H9 (cell line): ENCODE measurements at regions not wholly inside any gene's neighbourhood (a gene's known extent, or its start where the extent isn't known, plus 50 kb on each side); places are given as distances from the start of the nearest gene placed in this dataset.

ENCODE experiments used
- DNase-seq: peaks from one replicate; pipeline ENCODE4 v3.0.0-alpha.2; 2017
- H2AFZ ChIP-seq: one replicate; pipeline ENCODE4 v1.6.1; 2013; ENCODE audit warnings: mild to moderate bottlenecking, low read length, control low read depth, moderate library complexity
- H2AK5ac ChIP-seq: 2 replicates; pipeline ENCODE4 v1.6.1; 2013; ENCODE audit warnings: low read length, control low read depth, mixed read lengths; ENCODE audit not compliant: insufficient read length
- H2BK120ac ChIP-seq: one replicate; pipeline ENCODE4 v1.6.1; 2013; ENCODE audit warnings: low read depth, mild to moderate bottlenecking, low read length, control low read depth, inconsistent platforms; ENCODE audit not compliant: poor library complexity, severe bottlenecking
- H2BK12ac ChIP-seq: 2 replicates; pipeline ENCODE4 v1.6.1; 2013; ENCODE audit warnings: low read length, control low read depth, mixed read lengths, low read depth; ENCODE audit not compliant: insufficient read length
- H2BK15ac ChIP-seq: 2 replicates; pipeline ENCODE4 v1.6.1; 2013; ENCODE audit warnings: low read depth, low read length, control low read depth
- H2BK20ac ChIP-seq: one replicate; pipeline ENCODE4 v1.6.1; 2013; ENCODE audit warnings: low read depth, mild to moderate bottlenecking, low read length, control low read depth, inconsistent platforms; ENCODE audit not compliant: poor library complexity, severe bottlenecking
- H2BK5ac ChIP-seq: 2 replicates; pipeline ENCODE4 v1.6.1; 2013; ENCODE audit warnings: low read length, control low read depth, mixed read lengths; ENCODE audit not compliant: insufficient read length
- H3K14ac ChIP-seq: 2 replicates; pipeline ENCODE4 v1.6.1; 2013; ENCODE audit warnings: low read length, control low read depth; ENCODE audit not compliant: insufficient read depth
- H3K18ac ChIP-seq: 2 replicates; pipeline ENCODE4 v1.6.1; 2013; ENCODE audit warnings: low read depth, mild to moderate bottlenecking, mixed read lengths, low read length, control low read depth; ENCODE audit not compliant: insufficient read length
- H3K23ac ChIP-seq: 2 replicates; pipeline ENCODE4 v1.6.1; 2013; ENCODE audit warnings: low read length, control low read depth, mixed read lengths, low read depth; ENCODE audit not compliant: insufficient read length
- H3K23me2 ChIP-seq: 2 replicates; pipeline ENCODE4 v1.6.1; 2013; ENCODE audit warnings: low read depth, mild to moderate bottlenecking, mixed read lengths, low read length, control low read depth; ENCODE audit not compliant: insufficient read length, poor library complexity, severe bottlenecking
- H3K27ac ChIP-seq: 2 replicates; pipeline ENCODE4 v1.5.1; 2013; ENCODE audit warnings: low read length, control low read depth, mixed read lengths, low read depth; ENCODE audit not compliant: insufficient read length
- H3K27me3 ChIP-seq: 2 replicates; pipeline ENCODE4 v1.6.1; 2013; ENCODE audit warnings: low read length, control low read depth, inconsistent platforms; ENCODE audit not compliant: insufficient read depth
- H3K4ac ChIP-seq: 2 replicates; pipeline ENCODE4 v1.6.1; 2013; ENCODE audit warnings: low read depth, mild to moderate bottlenecking, control low read depth, inconsistent platforms, low read length, moderate library complexity
- H3K4me1 ChIP-seq: 2 replicates; pipeline ENCODE4 v1.6.1; 2013; ENCODE audit warnings: low read length, control low read depth, inconsistent platforms; ENCODE audit not compliant: insufficient read depth
- H3K4me2 ChIP-seq: 2 replicates; pipeline ENCODE4 v1.6.1; 2013; ENCODE audit warnings: low read length, control low read depth, mixed read lengths; ENCODE audit not compliant: insufficient read length, insufficient read depth
- H3K56ac ChIP-seq: 2 replicates; pipeline ENCODE4 v1.6.1; 2013; ENCODE audit warnings: low read depth, mild to moderate bottlenecking, mixed read lengths, low read length, control low read depth; ENCODE audit not compliant: insufficient read length
- H3K79me1 ChIP-seq: 2 replicates; pipeline ENCODE4 v1.6.1; 2013; ENCODE audit warnings: low read depth, mild to moderate bottlenecking, moderate library complexity, low read length, control low read depth, inconsistent platforms; ENCODE audit not compliant: insufficient read depth, poor library complexity, severe bottlenecking
- H3K79me2 ChIP-seq: 2 replicates; pipeline ENCODE4 v1.6.1; 2013; ENCODE audit warnings: low read length, control low read depth, inconsistent platforms; ENCODE audit not compliant: insufficient read depth
- H3K9ac ChIP-seq: 2 replicates; pipeline ENCODE4 v1.6.1; 2013; ENCODE audit warnings: low read length, control low read depth, mixed read lengths; ENCODE audit not compliant: insufficient read length; ENCODE audit errors: extremely low read depth
- H3K9me3 ChIP-seq: one replicate; pipeline ENCODE4 v1.6.1; 2013; ENCODE audit warnings: low read depth, low read length, inconsistent platforms; ENCODE audit not compliant: control insufficient read depth
- H3T11ph ChIP-seq: one replicate; pipeline ENCODE4 v1.6.1; 2013; ENCODE audit warnings: mild to moderate bottlenecking, low read length, control low read depth, inconsistent platforms
- H4K20me1 ChIP-seq: one replicate; pipeline ENCODE4 v1.6.1; 2013; ENCODE audit not compliant: control insufficient read depth, insufficient read length, insufficient read depth
- H4K5ac ChIP-seq: 2 replicates; pipeline ENCODE4 v1.6.1; 2013; ENCODE audit warnings: low read depth, mild to moderate bottlenecking, mixed read lengths, low read length, control low read depth; ENCODE audit not compliant: insufficient read length
- H4K8ac ChIP-seq: replicated peaks from 2 replicates; pipeline ENCODE4 v1.6.1; 2013; ENCODE audit warnings: low read length, control low read depth, mixed read lengths, low read depth; ENCODE audit not compliant: insufficient read length
- H4K91ac ChIP-seq: 2 replicates; pipeline ENCODE4 v1.6.1; 2013; ENCODE audit warnings: low read depth, mild to moderate bottlenecking, moderate library complexity, mixed read lengths, low read length, control low read depth; ENCODE audit not compliant: insufficient read length
- H3K27ac Mint-ChIP-seq, 3 experiments: 2 replicates in 2 of 3; 3 replicates in 1 of 3; pipeline ENCODE4 v1.8.0; 2020 to 2021; ENCODE audit warnings: mixed read lengths in 3 of 3, mild to moderate bottlenecking in 1 of 3, moderate library complexity in 1 of 3
- H3K27me3 Mint-ChIP-seq: 2 replicates; pipeline ENCODE4 v1.8.0; 2021; ENCODE audit warnings: low read depth, mild to moderate bottlenecking, moderate library complexity, mixed read lengths
- H3K36me3 Mint-ChIP-seq, 3 experiments: 2 replicates in 2 of 3; 3 replicates in 1 of 3; pipeline ENCODE4 v1.8.0; 2020 to 2021; ENCODE audit warnings: low read depth in 3 of 3, mixed read lengths in 3 of 3; ENCODE audit not compliant: insufficient read depth in 1 of 3
- H3K4me1 Mint-ChIP-seq, 2 experiments: 2 replicates each; pipeline ENCODE4 v1.8.0; 2020; ENCODE audit warnings: mixed read lengths in 2 of 2
- H3K4me3 Mint-ChIP-seq, 2 experiments: 2 replicates in 1 of 2; 3 replicates in 1 of 2; pipeline ENCODE4 v1.8.0; 2020 to 2021; ENCODE audit warnings: mild to moderate bottlenecking in 2 of 2, mixed read lengths in 2 of 2, moderate library complexity in 1 of 2
- H3K9me3 Mint-ChIP-seq, 2 experiments: 2 replicates in 1 of 2; 3 replicates in 1 of 2; pipeline ENCODE4 v1.8.0; 2020; ENCODE audit warnings: mild to moderate bottlenecking in 2 of 2, mixed read lengths in 2 of 2, moderate library complexity in 1 of 2
- CTCF ChIP-seq: fragments of 200-600 bp; sonication (generic); conservative IDR thresholded peaks from 3 replicates; pipeline ENCODE4 v1.8.0; 2021; ENCODE audit warnings: antibody characterized with exemption, mild to moderate bottlenecking

- no peaks in the 10 kb centered on the region for H3K23me2 ChIP-seq
- H3K36me3 Mint-ChIP-seq = 0 out of 7 replicates have a peak, but pooled peaks cover 0 to 4% (median 2%) of the 10 kb centered on the region in 3 experiments
- H2BK5ac ChIP-seq = no peak overlapping the region
- no peak overlapping the region for H4K5ac ChIP-seq
- H3K4ac ChIP-seq = no peak overlapping the region
- no peaks in the 10 kb centered on the region for H4K20me1 ChIP-seq
- no peak overlapping the region for H4K91ac ChIP-seq
- 0 out of 5 replicates have a peak, but pooled peaks cover 0 to 3% of the 10 kb centered on the region in 2 experiments for H3K9me3 Mint-ChIP-seq
- DNase-seq = no peak
- no peaks in the 10 kb centered on the region for H3K27me3 ChIP-seq
- no peaks in the 10 kb centered on the region for H3K79me2 ChIP-seq
- no peak overlapping the region for H3K27ac ChIP-seq
- no peak overlapping the region for H3T11ph ChIP-seq
- no peaks in the 10 kb centered on the region for H3K9me3 ChIP-seq
- no peaks in the 10 kb centered on the region for H3K4me1 ChIP-seq
- no peak overlapping the region for H3K27ac Mint-ChIP-seq
- no peak overlapping the region for H2AK5ac ChIP-seq
- no peak overlapping the region for H2BK120ac ChIP-seq
- no peak overlapping the region for H3K56ac ChIP-seq
- H3K79me1 ChIP-seq = no peaks in the 10 kb centered on the region
- H3K27me3 Mint-ChIP-seq = no peaks in the 10 kb centered on the region
- no peak for TF ChIP-seq CTCF
- H3K9ac ChIP-seq = no peak overlapping the region
- peaks cover 5 to 9% of the 10 kb centered on the region in 2 experiments; a peak in 3 of 4 replicates for H3K4me1 Mint-ChIP-seq
- H3K14ac ChIP-seq = no peak overlapping the region
- no peak overlapping the region for H3K23ac ChIP-seq
- H3K18ac ChIP-seq = no peak overlapping the region
- no peak overlapping the region for H3K4me3 Mint-ChIP-seq
- no peak overlapping the region for H2BK15ac ChIP-seq
- no peak overlapping the region for H2AFZ ChIP-seq
- no peak overlapping the region for H4K8ac ChIP-seq
- H2BK20ac ChIP-seq = no peak overlapping the region
- H2BK12ac ChIP-seq = no peak overlapping the region
- H3K4me2 ChIP-seq = no peak overlapping the region
Observed at GRCh38 chr12:58184212-58184611, 242.8 kb downstream of the ATP23 start.
